PC-9 (cell line): ENCODE measurements at regions not wholly inside any gene's neighbourhood (a gene's known extent, or its start where the extent isn't known, plus 50 kb on each side); places are given as distances from the start of the nearest gene placed in this dataset.

Source experiments
- EZH2 ChIP-seq: fragments of 200-600 bp; sonication (generic); IDR thresholded peaks from 2 replicates; pipeline ENCODE4 v1.8.0; 2017; ENCODE audit warnings: antibody characterized with exemption, low read depth
- TF ChIP-seq, protein P1 (sequence below): fragments of 200-600 bp; sonication (generic); conservative IDR thresholded peaks from 2 replicates; pipeline ENCODE4 v1.6.1; 2017; ENCODE audit warnings: mixed run types, antibody characterized with exemption, mild to moderate bottlenecking, moderate library complexity

DNA sequence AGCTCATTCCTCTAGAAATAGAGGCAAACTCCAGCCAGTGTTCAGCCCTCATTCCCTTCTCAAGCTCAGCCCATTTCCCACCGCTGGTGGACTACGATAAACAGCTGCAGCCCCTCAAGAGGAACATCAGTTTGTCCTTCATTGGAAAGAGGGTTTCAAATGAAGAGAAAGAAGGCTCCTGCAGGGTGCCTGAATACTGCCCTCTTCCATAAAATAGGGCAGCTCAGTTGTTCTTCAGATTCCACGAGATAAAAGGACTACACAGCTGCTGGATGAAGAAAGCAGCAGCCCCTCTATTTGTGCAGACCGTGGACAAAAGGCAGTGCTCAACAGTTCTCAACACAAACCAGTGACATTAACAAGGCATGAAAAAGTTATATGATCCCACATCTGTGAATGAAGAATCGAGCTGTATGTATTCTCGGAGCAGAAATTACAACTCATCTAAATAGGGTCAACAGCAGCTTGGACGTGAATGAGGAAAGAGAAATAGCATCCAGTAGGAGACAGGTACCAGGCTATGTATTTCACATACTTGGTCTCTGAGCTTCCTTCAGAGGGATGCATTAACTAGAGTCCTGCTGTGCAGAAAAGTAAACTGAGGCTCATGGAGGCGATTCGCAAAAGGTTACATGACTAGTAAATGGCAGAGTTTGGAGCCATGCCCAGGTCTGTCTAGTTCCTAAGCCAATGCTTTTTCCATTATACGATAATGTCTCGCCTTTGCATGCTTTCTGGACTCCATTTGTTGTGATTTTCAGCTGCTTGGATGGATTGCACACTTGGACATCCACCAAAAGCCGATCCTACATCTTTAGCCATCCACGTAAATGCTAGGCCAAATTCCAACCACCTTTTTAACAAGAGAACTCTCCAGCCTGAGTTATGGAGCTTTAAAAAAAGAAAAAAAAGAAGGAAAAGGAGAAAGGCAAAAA, 301.2 kb upstream of the PPARGC1A start:
- TF ChIP-seq, protein P1, sequence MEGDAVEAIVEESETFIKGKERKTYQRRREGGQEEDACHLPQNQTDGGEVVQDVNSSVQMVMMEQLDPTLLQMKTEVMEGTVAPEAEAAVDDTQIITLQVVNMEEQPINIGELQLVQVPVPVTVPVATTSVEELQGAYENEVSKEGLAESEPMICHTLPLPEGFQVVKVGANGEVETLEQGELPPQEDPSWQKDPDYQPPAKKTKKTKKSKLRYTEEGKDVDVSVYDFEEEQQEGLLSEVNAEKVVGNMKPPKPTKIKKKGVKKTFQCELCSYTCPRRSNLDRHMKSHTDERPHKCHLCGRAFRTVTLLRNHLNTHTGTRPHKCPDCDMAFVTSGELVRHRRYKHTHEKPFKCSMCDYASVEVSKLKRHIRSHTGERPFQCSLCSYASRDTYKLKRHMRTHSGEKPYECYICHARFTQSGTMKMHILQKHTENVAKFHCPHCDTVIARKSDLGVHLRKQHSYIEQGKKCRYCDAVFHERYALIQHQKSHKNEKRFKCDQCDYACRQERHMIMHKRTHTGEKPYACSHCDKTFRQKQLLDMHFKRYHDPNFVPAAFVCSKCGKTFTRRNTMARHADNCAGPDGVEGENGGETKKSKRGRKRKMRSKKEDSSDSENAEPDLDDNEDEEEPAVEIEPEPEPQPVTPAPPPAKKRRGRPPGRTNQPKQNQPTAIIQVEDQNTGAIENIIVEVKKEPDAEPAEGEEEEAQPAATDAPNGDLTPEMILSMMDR = no peak
- no peak for TF ChIP-seq EZH2
